K562 (cell line): ENCODE measurements at regions not wholly inside any gene's neighbourhood (a gene's known extent, or its start where the extent isn't known, plus 50 kb on each side); places are given as distances from the start of the nearest gene placed in this dataset.

Experiments
- ATAC-seq: fragments of 200-7000 bp; cut with Tn5 transposase; 3 replicates; pipeline ENCODE4 v1.9.1; 2020; ENCODE audit warnings: moderate library complexity
- BruUV-seq: library from RNA; stranded (reverse); fragments of 400-500 nt; replicated peaks from 2 replicates; lab custom pipeline; 2021; lab: Mats Ljungman, UMichigan
- CTCF ChIA-PET: fragments of 300-600 bp; formaldehyde crosslinking; extraction: SDS; loops from one replicate; lab custom pipeline; 2021; ENCODE audit warnings: low intra/inter-chr PET ratio; lab: Yijun Ruan, JAX
- POLR2A ChIA-PET: fragments of 300-600, 350-650 bp; sonication (Branson Sonifier 250); formaldehyde crosslinking; extraction: SDS; loops from one replicate; lab custom pipeline; 2021; ENCODE audit warnings: antibody characterized with exemption, inconsistent platforms; lab: Yijun Ruan, JAX
- DNase-seq, 4 experiments: peaks; one replicate each; pipeline versions ENCODE4 v3.0.0 to v3.0.0-alpha.2; 2011 to 2018; ENCODE audit warnings: low spot score in 3 of 4, mixed read lengths in 3 of 4; ENCODE audit errors: extremely low read depth in 1 of 4
- FAIRE-seq: peaks from 2 replicates; lab custom pipeline; 2011; peaks lifted over from hg19 to GRCh38; lab: Jason Lieb, UNC
- H2AFZ ChIP-seq: 2 replicates; pipeline ENCODE4 v1.6.0; 2011; ENCODE audit warnings: low read depth, low read length, control low read depth, inconsistent platforms
- H3K27ac ChIP-seq: fragments of 200-600 bp; 3 replicates; pipeline ENCODE4 v1.8.0; 2011; ENCODE audit warnings: low read depth, mild to moderate bottlenecking, control low read depth, inconsistent platforms, low read length, moderate library complexity, mixed read lengths; ENCODE audit errors: extremely low read depth
- H3K27me3 ChIP-seq, 2 experiments: fragments of 300-600 bp in 1 of 2; 2 replicates in 1 of 2; 3 replicates in 1 of 2; pipeline versions ENCODE4 v1.6.0 to v1.8.0; 2011; ENCODE audit warnings: inconsistent platforms in 2 of 2, low read length in 2 of 2, mild to moderate bottlenecking in 1 of 2, mixed read lengths in 1 of 2, moderate library complexity in 1 of 2; ENCODE audit not compliant: control insufficient read depth in 2 of 2, insufficient read depth in 2 of 2
- H3K36me3 ChIP-seq: fragments of 300-600 bp; 3 replicates; pipeline ENCODE4 v1.8.0; 2011; ENCODE audit warnings: mild to moderate bottlenecking, low read length, inconsistent platforms; ENCODE audit not compliant: control insufficient read depth, insufficient read depth
- H3K4me1 ChIP-seq, 2 experiments: fragments of 200-600 bp in 1 of 2; replicated peaks in 1 of 2; 2 replicates in 1 of 2; 3 replicates in 1 of 2; pipeline versions ENCODE4 v1.5.1 to v1.8.0; 2011; ENCODE audit warnings: inconsistent platforms in 2 of 2, low read length in 2 of 2, mild to moderate bottlenecking in 1 of 2, mixed read lengths in 1 of 2, moderate library complexity in 1 of 2; ENCODE audit not compliant: control insufficient read depth in 2 of 2, insufficient read depth in 2 of 2
- H3K4me2 ChIP-seq: 2 replicates; pipeline ENCODE4 v1.6.1; 2011; ENCODE audit warnings: low read length, control low read depth, inconsistent platforms, mixed read lengths; ENCODE audit not compliant: insufficient read depth
- H3K4me3 ChIP-seq: fragments of 200-600 bp; sonication (generic), shearing (Covaris generic); 2 replicates; pipeline ENCODE4 v1.5.1; 2016; ENCODE audit warnings: control low read depth, inconsistent platforms
- H3K79me2 ChIP-seq: fragments of 200-600 bp; 3 replicates; pipeline ENCODE4 v1.8.0; 2011; ENCODE audit warnings: low read length, inconsistent platforms; ENCODE audit not compliant: control insufficient read depth, insufficient read depth
- H3K9ac ChIP-seq, 2 experiments: 2 replicates each; pipeline versions ENCODE4 v1.6.0 to v1.6.1; 2011; ENCODE audit warnings: low read depth in 2 of 2, low read length in 2 of 2, control low read depth in 1 of 2, inconsistent platforms in 1 of 2, mild to moderate bottlenecking in 1 of 2, mixed read lengths in 1 of 2; ENCODE audit not compliant: insufficient read depth in 1 of 2
- H3K9me1 ChIP-seq: one replicate; pipeline ENCODE4 v1.6.0; 2011; ENCODE audit warnings: inconsistent platforms, mild to moderate bottlenecking, low read length, moderate library complexity; ENCODE audit not compliant: control insufficient read depth, insufficient read depth
- H3K9me3 ChIP-seq: replicated peaks from 2 replicates; pipeline ENCODE4 v1.5.1; 2011; ENCODE audit warnings: low read depth, low read length, inconsistent platforms; ENCODE audit not compliant: control insufficient read depth, insufficient read depth
- H4K20me1 ChIP-seq: replicated peaks from 2 replicates; pipeline ENCODE4 v1.6.1; 2011; ENCODE audit warnings: low read length, inconsistent platforms, mixed read lengths; ENCODE audit not compliant: control insufficient read depth, insufficient read depth
- CTCF ChIP-seq, 3 experiments: IDR thresholded peaks in 2 of 3; conservative IDR thresholded peaks in 1 of 3; 2 replicates each; pipeline ENCODE4 v1.5.1; 2011 to 2012; ENCODE audit warnings: low read length in 3 of 3, mild to moderate bottlenecking in 3 of 3, control low read depth in 2 of 3, improper control_type of control experiment in 1 of 3, inconsistent platforms in 1 of 3, low read depth in 1 of 3, mixed read lengths in 1 of 3, moderate library complexity in 1 of 3; ENCODE audit not compliant: insufficient read depth in 2 of 3
- FOS ChIP-seq: IDR thresholded peaks from 3 replicates; pipeline ENCODE4 v1.6.1; 2011; ENCODE audit not compliant: insufficient read length; ENCODE audit errors: extremely low read depth
- HES1 ChIP-seq: fragments of 450-650 bp; IDR thresholded peaks from 2 replicates; pipeline ENCODE4 v1.6.1; 2016; ENCODE audit warnings: low read depth, mild to moderate bottlenecking, moderate library complexity
- PATZ1 ChIP-seq: fragments of 250-450 bp; sonication (Bioruptor Pico); IDR thresholded peaks from 2 replicates; pipeline ENCODE4 v1.5.0; 2020; ENCODE audit warnings: mild to moderate bottlenecking, borderline replicate concordance
- RAD21 ChIP-seq, 2 experiments: fragments of 250-450 bp in 1 of 2; fragments of 450-650 bp in 1 of 2; sonication (Bioruptor Pico) in 1 of 2; formaldehyde crosslinking in 1 of 2; IDR thresholded peaks in 1 of 2; conservative IDR thresholded peaks in 1 of 2; 2 replicates each; pipeline versions ENCODE4 v1.4.0 to v1.8.0; 2020 to 2022; ENCODE audit warnings: mild to moderate bottlenecking in 2 of 2, moderate library complexity in 1 of 2
- WHSC1 ChIP-seq: IDR thresholded peaks from one replicate; pipeline ENCODE4 v1.6.1; 2012; ENCODE audit warnings: low read length, control low read depth, inconsistent platforms
- ZNF778 ChIP-seq: fragments of 450-650 bp; formaldehyde crosslinking; IDR thresholded peaks from 2 replicates; pipeline ENCODE4 v1.4.0; 2020; ENCODE audit warnings: mild to moderate bottlenecking, moderate library complexity
- WGBS: fragments of 100-300 bp; shearing (Covaris generic); methylation state at CpG from one replicate; pipeline ENCODE4 v1.1.6; 2016; ENCODE audit warnings: low coverage, mixed read lengths; ENCODE audit not compliant: insufficient coverage; ENCODE audit errors: missing lambda C conversion rate; 5-methylcytosine and 5-hydroxymethylcytosine counted together
- in situ Hi-C: fragments of 300-500 bp; cut with MboI; formaldehyde crosslinking; loops from 4 replicates; pipeline ENCODE4 v1.15.0; 2018; ENCODE audit warnings: inconsistent platforms, mixed read lengths
- intact Hi-C: fragments of 100-400 bp; cut with micrococcal nuclease; formaldehyde crosslinking; loops from 2 replicates; pipeline ENCODE4 v1.14.2; 2022

GRCh38 chrX:124223524-124223923 lies 108.9 kb upstream of the TEX13D start:
- FAIRE-seq = no peak
- POLR2A ChIA-PET = no interaction called here
- Histone ChIP-seq H3K36me3 (no peaks in the 10 kb centered on the region), H3K27me3 (no peaks in the 10 kb centered on the region; a peak in 1 of 5 replicates), H2AFZ (peak overlapping the region; percentile 57; the same call in 1 of the 2 replicates), H3K4me2 (peak overlapping the region; percentile 14; the same call in 1 of the 2 replicates), H3K4me3 (no peak overlapping the region), H3K9ac (no peak overlapping the region), H3K4me1 (no peaks in the 10 kb centered on the region; a peak in 1 of 5 replicates), H3K27ac (no peak overlapping the region), H4K20me1 (no peaks in the 10 kb centered on the region), H3K9me1 (no peaks in the 10 kb centered on the region), H3K9me3 (no peaks in the 10 kb centered on the region), H3K79me2 (no peaks in the 10 kb centered on the region)
- 14% methylated on average over 6 of the region's 7 CpGs for WGBS
- no TSS peak for BruUV-seq
- in situ Hi-C loops = no loop called here
- intact Hi-C loops = loop anchor here (1.0 to 5.0 kb wide), 3 partner anchors 59 to 261 kb away; partner anchors contain the start of gene STAG2
- CTCF ChIA-PET = interaction anchor here (0.6 kb wide), 1 partner anchor 390 kb away, joined by 3 read pairs; no protein-coding TSS in a partner anchor
- DNase-seq = peak in 2 of 4 experiments; percentile 21 to 25
- peak; percentile 88 for ATAC-seq
- TF ChIP-seq HES1 (no peak), PATZ1 (no peak), ZNF778 (CRISPR knock-in tag) (no peak), CTCF (IDR thresholded peaks at IDR 0.05 in 2 of 3, conservative IDR thresholded peaks at IDR 0.05 in 1 of 3; ENCODE audit: insufficient read depth in 2 of 3, low read depth in 1 of 3, low read length in 3 of 3) (peak; percentile 57 to 62 (median 57)), WHSC1 (no peak), FOS (no peak), RAD21 (CRISPR knock-in tag; conservative IDR thresholded peaks at IDR 0.05 in 1 of 2, IDR thresholded peaks at IDR 0.05 in 1 of 2) (peak in 1 of 2 experiments; percentile 50; a peak in 2 of 4 replicates)
